Neural cell (in vitro differentiated cells): ENCODE measurements at regions not wholly inside any gene's neighbourhood (a gene's known extent, or its start where the extent isn't known, plus 50 kb on each side); places are given as distances from the start of the nearest gene placed in this dataset.
"Not testable (repeated sequence)": the region's sequence is repeated elsewhere in the genome, so short reads cannot be mapped to it uniquely, and the experiment has no call there.

Experiments
- H2AFZ ChIP-seq: fragments of 200-600, 300-800 bp; sonication (generic), shearing (Covaris generic); 2 replicates; pipeline ENCODE4 v1.6.0; 2014; ENCODE audit warnings: low read depth, mild to moderate bottlenecking, antibody characterized with exemption, low read length, moderate library complexity
- H3F3A ChIP-seq: fragments of 200-600 bp; shearing (Covaris generic); 2 replicates; pipeline ENCODE4 v1.6.1; 2016; ENCODE audit warnings: mild to moderate bottlenecking, moderate library complexity, mixed read lengths, antibody characterized with exemption, low read length; ENCODE audit not compliant: insufficient read depth, poor library complexity, severe bottlenecking
- H3K27ac ChIP-seq: fragments of 200-600, 300-800 bp; sonication (generic), shearing (Covaris generic); 2 replicates; pipeline ENCODE4 v1.5.1; 2014; ENCODE audit warnings: mild to moderate bottlenecking, low read length, moderate library complexity
- H3K27me3 ChIP-seq: fragments of 300-800, 200-600 bp; sonication (generic), shearing (Covaris generic); 2 replicates; pipeline ENCODE4 v1.6.0; 2014; ENCODE audit warnings: mild to moderate bottlenecking, low read depth, low read length, moderate library complexity; ENCODE audit not compliant: insufficient read depth
- H3K36me3 ChIP-seq: fragments of 300-800, 200-600 bp; sonication (generic), shearing (Covaris generic); 2 replicates; pipeline ENCODE4 v1.5.1; 2014; ENCODE audit warnings: mild to moderate bottlenecking, antibody characterized with exemption, low read length, moderate library complexity; ENCODE audit not compliant: insufficient read depth
- H3K4me2 ChIP-seq: fragments of 300-800, 200-600 bp; sonication (generic), shearing (Covaris generic); 2 replicates; pipeline ENCODE4 v1.6.0; 2014; ENCODE audit warnings: mild to moderate bottlenecking, low read length
- H3K4me3 ChIP-seq: fragments of 300-800, 200-600 bp; sonication (generic), shearing (Covaris generic); 2 replicates; pipeline ENCODE4 v1.5.1; 2014; ENCODE audit warnings: mild to moderate bottlenecking, low read length, moderate library complexity
- H3K79me2 ChIP-seq: fragments of 200-600 bp; shearing (Covaris generic); replicated peaks from 2 replicates; pipeline ENCODE4 v1.6.0; 2014; ENCODE audit warnings: mild to moderate bottlenecking, low read length, moderate library complexity; ENCODE audit not compliant: insufficient read depth
- H3K9ac ChIP-seq: fragments of 300-800, 200-600 bp; sonication (generic), shearing (Covaris generic); 2 replicates; pipeline ENCODE4 v1.6.1; 2016; ENCODE audit warnings: mild to moderate bottlenecking, low read length, mixed read lengths
- H3K9me2 ChIP-seq: fragments of 200-600 bp; shearing (Covaris generic); 2 replicates; pipeline ENCODE4 v1.6.1; 2016; ENCODE audit warnings: mild to moderate bottlenecking, low read length, mixed read lengths; ENCODE audit not compliant: insufficient read depth
- H3K9me3 ChIP-seq: fragments of 200-600, 300-800 bp; sonication (generic), shearing (Covaris generic); 2 replicates; pipeline ENCODE4 v1.6.1; 2016; ENCODE audit warnings: mild to moderate bottlenecking, mixed run types, low read length, moderate library complexity, mixed read lengths
- H4K20me1 ChIP-seq: fragments of 200-600 bp; shearing (Covaris generic); 2 replicates; pipeline ENCODE4 v1.6.1; 2016; ENCODE audit warnings: mild to moderate bottlenecking, mixed run types; ENCODE audit not compliant: insufficient read depth
- EP300 ChIP-seq: fragments of 450-650 bp; conservative IDR thresholded peaks from 2 replicates; pipeline ENCODE4 v1.6.1; 2014; ENCODE audit warnings: antibody characterized with exemption, mild to moderate bottlenecking, moderate library complexity; ENCODE audit not compliant: poor library complexity, severe bottlenecking
- EZH2 ChIP-seq: fragments of 200-600, 300-800 bp; shearing (Covaris generic), sonication (generic); IDR thresholded peaks from 2 replicates; pipeline ENCODE4 v1.6.1; 2014; ENCODE audit warnings: antibody characterized with exemption, low read length, borderline replicate concordance, mild to moderate bottlenecking; ENCODE audit not compliant: insufficient read depth, poor library complexity, severe bottlenecking
- MXI1 ChIP-seq: fragments of 450-650 bp; conservative IDR thresholded peaks from 2 replicates; pipeline ENCODE4 v1.6.1; 2014; ENCODE audit warnings: antibody characterized with exemption, mild to moderate bottlenecking; ENCODE audit not compliant: poor library complexity, severe bottlenecking
- POLR2AphosphoS5 ChIP-seq: IDR thresholded peaks from 2 replicates; pipeline ENCODE4 v1.6.1; 2012
- RAD21 ChIP-seq: fragments of 450-650 bp; conservative IDR thresholded peaks from 2 replicates; pipeline ENCODE4 v1.6.1; 2014; ENCODE audit warnings: antibody characterized with exemption, mild to moderate bottlenecking, moderate library complexity
- SMC3 ChIP-seq: fragments of 450-650 bp; conservative IDR thresholded peaks from 2 replicates; pipeline ENCODE4 v1.6.1; 2014; ENCODE audit warnings: antibody characterized with exemption, mild to moderate bottlenecking, moderate library complexity; ENCODE audit not compliant: poor library complexity
- TAF1 ChIP-seq: IDR thresholded peaks from 2 replicates; pipeline ENCODE4 v1.6.1; 2012; ENCODE audit warnings: low read depth
- TF ChIP-seq, protein P1 (sequence below): IDR thresholded peaks from 2 replicates; pipeline ENCODE4 v1.6.1; 2012; ENCODE audit warnings: borderline replicate concordance
- TF ChIP-seq, protein P2 (sequence below): fragments of 450-650 bp; IDR thresholded peaks from 2 replicates; pipeline ENCODE4 v1.5.1; 2014; ENCODE audit warnings: antibody characterized with exemption, mild to moderate bottlenecking, moderate library complexity; ENCODE audit not compliant: poor library complexity, severe bottlenecking

DNA sequence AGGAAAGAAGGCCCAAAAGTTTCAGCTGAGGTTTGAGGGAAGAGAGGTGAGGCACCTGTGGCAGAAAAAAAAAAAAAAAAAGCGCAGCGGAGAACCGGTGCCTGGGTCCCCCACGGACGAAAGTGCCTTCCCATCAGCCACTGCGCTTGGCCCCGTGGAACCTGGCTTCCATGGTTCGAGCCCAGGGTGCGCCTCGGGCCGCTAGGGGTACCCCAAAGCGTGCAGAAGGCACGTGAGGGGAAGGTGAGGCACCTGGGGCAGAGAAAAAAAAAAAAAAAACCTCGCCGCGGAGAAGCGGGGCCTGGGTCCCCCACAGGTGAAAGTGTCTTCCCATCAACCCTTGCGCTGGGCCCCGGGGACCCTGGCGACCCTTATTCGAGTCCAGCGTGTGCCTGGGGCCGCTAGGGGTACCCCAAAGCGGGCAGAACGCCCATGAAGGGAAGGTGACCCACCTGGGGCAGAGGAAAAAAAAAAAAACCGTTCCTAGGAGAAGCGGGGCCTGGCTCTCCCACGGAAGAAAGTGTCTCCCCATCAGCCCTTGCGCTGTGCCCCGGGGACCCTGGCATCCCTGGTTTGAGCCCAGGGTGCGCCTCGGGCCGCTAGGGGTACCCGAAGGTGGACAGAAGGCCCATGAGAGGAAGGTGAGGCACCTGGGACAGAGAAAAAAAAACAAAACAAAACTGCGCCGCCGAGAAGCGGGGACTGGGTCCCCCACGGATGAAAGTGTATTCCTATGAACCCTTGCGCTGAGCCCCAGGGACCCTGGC lies 228.6 kb downstream of the CCDC74A start:
- H3F3A ChIP-seq = no peaks in the 10 kb centered on the region
- H3K27ac ChIP-seq = no peak overlapping the region
- no peaks in the 10 kb centered on the region for H3K9me2 ChIP-seq
- TF ChIP-seq EZH2 (no peak), TAF1 (no peak), MXI1 (no peak), EP300 (no peak), POLR2AphosphoS5 (no peak), RAD21 (no peak), SMC3 (no peak)
- TF ChIP-seq, protein P1, sequence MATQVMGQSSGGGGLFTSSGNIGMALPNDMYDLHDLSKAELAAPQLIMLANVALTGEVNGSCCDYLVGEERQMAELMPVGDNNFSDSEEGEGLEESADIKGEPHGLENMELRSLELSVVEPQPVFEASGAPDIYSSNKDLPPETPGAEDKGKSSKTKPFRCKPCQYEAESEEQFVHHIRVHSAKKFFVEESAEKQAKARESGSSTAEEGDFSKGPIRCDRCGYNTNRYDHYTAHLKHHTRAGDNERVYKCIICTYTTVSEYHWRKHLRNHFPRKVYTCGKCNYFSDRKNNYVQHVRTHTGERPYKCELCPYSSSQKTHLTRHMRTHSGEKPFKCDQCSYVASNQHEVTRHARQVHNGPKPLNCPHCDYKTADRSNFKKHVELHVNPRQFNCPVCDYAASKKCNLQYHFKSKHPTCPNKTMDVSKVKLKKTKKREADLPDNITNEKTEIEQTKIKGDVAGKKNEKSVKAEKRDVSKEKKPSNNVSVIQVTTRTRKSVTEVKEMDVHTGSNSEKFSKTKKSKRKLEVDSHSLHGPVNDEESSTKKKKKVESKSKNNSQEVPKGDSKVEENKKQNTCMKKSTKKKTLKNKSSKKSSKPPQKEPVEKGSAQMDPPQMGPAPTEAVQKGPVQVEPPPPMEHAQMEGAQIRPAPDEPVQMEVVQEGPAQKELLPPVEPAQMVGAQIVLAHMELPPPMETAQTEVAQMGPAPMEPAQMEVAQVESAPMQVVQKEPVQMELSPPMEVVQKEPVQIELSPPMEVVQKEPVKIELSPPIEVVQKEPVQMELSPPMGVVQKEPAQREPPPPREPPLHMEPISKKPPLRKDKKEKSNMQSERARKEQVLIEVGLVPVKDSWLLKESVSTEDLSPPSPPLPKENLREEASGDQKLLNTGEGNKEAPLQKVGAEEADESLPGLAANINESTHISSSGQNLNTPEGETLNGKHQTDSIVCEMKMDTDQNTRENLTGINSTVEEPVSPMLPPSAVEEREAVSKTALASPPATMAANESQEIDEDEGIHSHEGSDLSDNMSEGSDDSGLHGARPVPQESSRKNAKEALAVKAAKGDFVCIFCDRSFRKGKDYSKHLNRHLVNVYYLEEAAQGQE = no peak
- TF ChIP-seq, protein P2, sequence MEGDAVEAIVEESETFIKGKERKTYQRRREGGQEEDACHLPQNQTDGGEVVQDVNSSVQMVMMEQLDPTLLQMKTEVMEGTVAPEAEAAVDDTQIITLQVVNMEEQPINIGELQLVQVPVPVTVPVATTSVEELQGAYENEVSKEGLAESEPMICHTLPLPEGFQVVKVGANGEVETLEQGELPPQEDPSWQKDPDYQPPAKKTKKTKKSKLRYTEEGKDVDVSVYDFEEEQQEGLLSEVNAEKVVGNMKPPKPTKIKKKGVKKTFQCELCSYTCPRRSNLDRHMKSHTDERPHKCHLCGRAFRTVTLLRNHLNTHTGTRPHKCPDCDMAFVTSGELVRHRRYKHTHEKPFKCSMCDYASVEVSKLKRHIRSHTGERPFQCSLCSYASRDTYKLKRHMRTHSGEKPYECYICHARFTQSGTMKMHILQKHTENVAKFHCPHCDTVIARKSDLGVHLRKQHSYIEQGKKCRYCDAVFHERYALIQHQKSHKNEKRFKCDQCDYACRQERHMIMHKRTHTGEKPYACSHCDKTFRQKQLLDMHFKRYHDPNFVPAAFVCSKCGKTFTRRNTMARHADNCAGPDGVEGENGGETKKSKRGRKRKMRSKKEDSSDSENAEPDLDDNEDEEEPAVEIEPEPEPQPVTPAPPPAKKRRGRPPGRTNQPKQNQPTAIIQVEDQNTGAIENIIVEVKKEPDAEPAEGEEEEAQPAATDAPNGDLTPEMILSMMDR = no peak
- H3K36me3 ChIP-seq = no peaks in the 10 kb centered on the region
- no peak overlapping the region for H3K4me2 ChIP-seq
- no peak overlapping the region for H3K9ac ChIP-seq
- no peak overlapping the region for H3K4me3 ChIP-seq
- no peaks in the 10 kb centered on the region for H3K9me3 ChIP-seq
- H2AFZ ChIP-seq = no peak overlapping the region
- no peaks in the 10 kb centered on the region for H3K27me3 ChIP-seq
- H4K20me1 ChIP-seq = no peaks in the 10 kb centered on the region
- H3K79me2 ChIP-seq = no peaks in the 10 kb centered on the region

DNA sequence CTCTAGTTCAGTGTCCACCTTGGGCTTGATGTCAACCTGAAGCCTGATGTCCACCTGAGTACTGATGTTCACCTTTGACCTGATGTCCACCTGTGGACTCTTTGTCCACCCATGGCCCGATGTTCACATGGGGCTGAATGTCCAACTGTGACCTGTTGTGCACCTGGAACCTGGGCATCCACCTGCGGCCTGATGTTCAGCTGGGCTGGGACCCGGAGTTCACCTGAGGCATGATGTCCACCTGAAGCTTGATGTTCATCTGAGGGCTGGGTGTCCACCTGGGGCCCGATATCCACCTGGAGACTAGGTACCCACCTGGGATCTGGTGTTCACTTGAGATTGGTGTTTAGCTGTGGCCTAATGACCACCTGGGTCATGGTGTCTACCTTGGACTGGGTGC lies 231.3 kb downstream of the CCDC74A start:
- not testable (repeated sequence) for H3K4me2 ChIP-seq, H3F3A ChIP-seq, H3K9me3 ChIP-seq, H3K79me2 ChIP-seq, H3K9ac ChIP-seq, H4K20me1 ChIP-seq, H3K4me3 ChIP-seq, H2AFZ ChIP-seq, H3K27me3 ChIP-seq, H3K36me3 ChIP-seq, H3K9me2 ChIP-seq, H3K27ac ChIP-seq

DNA sequence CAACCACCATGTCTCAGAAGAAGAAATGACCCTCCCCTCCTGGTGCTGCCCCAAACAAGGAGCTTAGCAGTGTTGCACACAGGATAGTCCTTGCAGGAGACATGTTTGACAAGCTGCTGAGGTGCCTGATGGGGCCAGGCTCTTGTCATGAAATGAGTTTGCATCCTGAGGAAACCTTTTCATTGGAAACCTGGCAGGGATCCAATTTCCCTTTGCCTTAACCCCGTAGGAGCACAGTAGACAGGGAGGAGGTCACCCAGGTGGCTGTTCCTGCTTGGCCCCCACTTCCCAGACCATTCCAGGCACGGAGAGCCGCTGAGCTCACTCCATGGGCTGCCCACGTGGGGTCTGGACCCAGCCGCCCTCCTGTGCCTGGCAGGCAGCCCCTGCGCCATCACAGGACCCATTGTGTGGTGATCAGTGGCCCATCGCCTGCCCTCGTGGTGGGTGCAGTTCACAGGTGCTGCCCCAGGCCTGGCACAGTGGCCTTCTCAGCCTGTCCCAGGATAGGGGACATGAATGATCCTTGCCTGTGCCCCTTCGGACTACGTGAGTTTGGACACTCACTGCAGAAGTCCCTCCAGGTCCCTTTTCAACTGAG lies 247.4 kb downstream of the CCDC74A start:
- not testable (repeated sequence) for H3K27ac ChIP-seq, H3K36me3 ChIP-seq, H3F3A ChIP-seq, H3K4me2 ChIP-seq, H3K9me3 ChIP-seq, H3K79me2 ChIP-seq, H3K9ac ChIP-seq, H3K27me3 ChIP-seq, H2AFZ ChIP-seq, H4K20me1 ChIP-seq, H3K4me3 ChIP-seq, H3K9me2 ChIP-seq

DNA sequence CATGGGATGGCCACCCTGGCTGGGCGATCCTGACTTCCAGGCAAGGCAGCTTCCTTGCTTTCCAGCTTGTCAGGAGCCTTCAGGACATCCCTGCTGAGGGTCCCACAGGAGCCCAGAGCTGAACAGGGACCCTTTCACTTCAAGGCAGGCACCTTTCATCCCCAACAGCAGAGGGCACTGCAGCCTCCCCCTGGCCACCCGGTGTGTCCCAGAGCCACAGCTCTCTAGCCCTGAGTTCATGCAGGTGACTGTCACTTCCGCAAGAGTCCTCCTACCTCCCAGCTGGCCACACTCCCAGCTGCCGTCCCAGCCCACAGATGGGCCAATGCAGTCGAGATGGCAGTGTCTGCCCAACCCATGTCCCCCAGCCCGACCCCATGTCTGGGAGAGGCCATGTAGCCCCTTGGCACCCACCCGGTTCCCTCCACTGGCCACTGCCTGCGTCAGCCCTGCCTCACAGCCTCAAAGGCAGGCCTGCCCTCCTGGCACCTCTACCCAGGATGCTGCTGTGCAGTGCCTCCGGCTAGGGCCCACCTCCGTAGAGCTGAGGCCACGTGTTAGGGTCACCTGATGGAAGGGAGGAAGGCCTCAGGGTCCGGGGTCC lies 248.3 kb downstream of the CCDC74A start:
- not testable (repeated sequence) for H2AFZ ChIP-seq, H3K36me3 ChIP-seq, H3K4me3 ChIP-seq, H3K9ac ChIP-seq, H3K9me3 ChIP-seq, H3K9me2 ChIP-seq, H3K27ac ChIP-seq, H4K20me1 ChIP-seq, H3F3A ChIP-seq, H3K27me3 ChIP-seq, H3K79me2 ChIP-seq, H3K4me2 ChIP-seq

DNA sequence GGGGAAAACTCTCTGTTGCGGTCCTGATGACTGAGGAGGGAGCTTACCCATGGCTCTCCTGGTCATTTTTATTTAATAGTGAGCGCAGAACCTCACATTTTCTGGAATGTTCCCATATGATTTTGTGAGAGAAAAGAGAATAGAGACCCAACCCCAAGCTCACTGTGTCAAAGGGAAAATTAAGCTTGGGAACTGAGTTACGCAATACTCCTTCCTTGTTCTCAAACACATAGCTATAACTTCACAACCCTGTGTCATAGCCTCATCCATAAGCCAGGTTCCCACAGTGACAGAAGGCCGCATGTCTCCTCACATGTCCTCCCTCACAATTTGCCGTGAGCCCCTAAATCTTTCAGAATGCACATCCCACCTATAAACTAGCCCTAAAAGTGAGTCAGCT lies 252.8 kb downstream of the CCDC74A start:
- not testable (repeated sequence) for H3K27me3 ChIP-seq, H3K79me2 ChIP-seq, H3K4me2 ChIP-seq, H3K27ac ChIP-seq, H2AFZ ChIP-seq, H3K36me3 ChIP-seq, H3K9me3 ChIP-seq, H3K4me3 ChIP-seq, H3K9ac ChIP-seq, H3F3A ChIP-seq, H3K9me2 ChIP-seq, H4K20me1 ChIP-seq
